ENCODE measurements at regions not wholly inside any gene's neighbourhood (a gene's known extent, or its start where the extent isn't known, plus 50 kb on each side); places are given as distances from the start of the nearest gene placed in this dataset.

GRCh38 chr18:10298346-10298745 is 156.1 kb upstream of the APCDD1 start:
- no peak for TF ChIP-seq CTCF (IDR thresholded peaks at IDR 0.05)
- ATAC-seq: no peak
- no peak for DNase-seq
- Histone ChIP-seq H3K9me3 (no peaks in the 10 kb centered on the region), H3K36me3 (ENCODE audit: low read depth) (no peaks in the 10 kb centered on the region), H3K4me3 (no peak overlapping the region), H3K4me1 (ENCODE audit: low read depth) (no peaks in the 10 kb centered on the region)
- intact Hi-C loops (cut with DNase I, micrococcal nuclease): no loop called here

- intact Hi-C loops (cut with DNase I, micrococcal nuclease): no loop called here
- no peak for ATAC-seq
- DNase-seq: no peak
- Histone ChIP-seq H3K4me1 (ENCODE audit: low read depth) (no peaks in the 10 kb centered on the region), H3K4me3 (no peak overlapping the region), H3K9me3 (no peaks in the 10 kb centered on the region), H3K36me3 (ENCODE audit: low read depth) (no peaks in the 10 kb centered on the region)
- TF ChIP-seq CTCF (IDR thresholded peaks at IDR 0.05): no peak
Measured at GRCh38 chr18:10299643-10300042, 154.8 kb upstream of the APCDD1 start.

- ATAC-seq (no peak), DNase-seq (no peak)
- Histone ChIP-seq H3K36me3 (ENCODE audit: low read depth) (no peaks in the 10 kb centered on the region), H3K4me1 (ENCODE audit: low read depth) (no peaks in the 10 kb centered on the region), H3K9me3 (no peaks in the 10 kb centered on the region), H3K4me3 (no peak overlapping the region)
- intact Hi-C loops (cut with DNase I, micrococcal nuclease): no loop called here
- TF ChIP-seq CTCF (IDR thresholded peaks at IDR 0.05): no peak
Measured at GRCh38 chr18:10300739-10301138, 153.7 kb upstream of the APCDD1 start.

- intact Hi-C loops (cut with DNase I, micrococcal nuclease): no loop called here
- Histone ChIP-seq H3K4me3 (no peak overlapping the region), H3K4me1 (ENCODE audit: low read depth) (no peaks in the 10 kb centered on the region), H3K9me3 (no peaks in the 10 kb centered on the region), H3K36me3 (ENCODE audit: low read depth) (no peaks in the 10 kb centered on the region)
- no peak for ATAC-seq
- no peak for DNase-seq
- TF ChIP-seq CTCF (IDR thresholded peaks at IDR 0.05): no peak
Measured at GRCh38 chr18:10301831-10302483, 152.5 kb upstream of the APCDD1 start.

- DNase-seq (no peak), ATAC-seq (no peak)
- Histone ChIP-seq H3K9me3 (no peaks in the 10 kb centered on the region), H3K4me3 (no peak overlapping the region), H3K36me3 (ENCODE audit: low read depth) (no peaks in the 10 kb centered on the region), H3K4me1 (ENCODE audit: low read depth) (no peaks in the 10 kb centered on the region)
- no peak for TF ChIP-seq CTCF (IDR thresholded peaks at IDR 0.05)
- intact Hi-C loops (cut with DNase I, micrococcal nuclease): no loop called here
Measured at GRCh38 chr18:10303171-10303570, 151.3 kb upstream of the APCDD1 start.

- peak; percentile 20 for ATAC-seq
- no peaks in the 10 kb centered on the region for H3K36me3 ChIP-seq (ENCODE audit: low read depth)
- intact Hi-C loops (cut with DNase I, micrococcal nuclease): no loop called here
- no peaks in the 10 kb centered on the region for H3K4me1 ChIP-seq (ENCODE audit: low read depth)
- DNase-seq: no peak
- no peak for TF ChIP-seq CTCF (IDR thresholded peaks at IDR 0.05)
- no peak overlapping the region for H3K4me3 ChIP-seq
- no peaks in the 10 kb centered on the region for H3K9me3 ChIP-seq
Measured at GRCh38 chr18:10304853-10305252, 149.6 kb upstream of the APCDD1 start.
